Transverse colon (tissue), 4 donors: ENCODE measurements at regions not wholly inside any gene's neighbourhood (a gene's known extent, or its start where the extent isn't known, plus 50 kb on each side); places are given as distances from the start of the nearest gene placed in this dataset.
"Not testable (repeated sequence)": the region's sequence is repeated elsewhere in the genome, so short reads cannot be mapped to it uniquely, and the experiment has no call there.

Experiments used
- DNase-seq: peaks from one replicate; pipeline ENCODE4 v3.0.0-alpha.2; 2019
- H3K27ac ChIP-seq, 4 donors: fragments of 200-600 bp; sonication (generic); 2 replicates each; pipeline ENCODE4 v1.5.1; 2016 to 2018; ENCODE audit warnings: inconsistent platforms in 4 of 4
- H3K27me3 ChIP-seq: fragments of 200-600 bp; sonication (generic); 2 replicates; pipeline ENCODE4 v1.5.1; 2017; ENCODE audit warnings: inconsistent platforms
- H3K36me3 ChIP-seq, 4 donors: fragments of 200-600 bp; sonication (generic); 2 replicates each; pipeline ENCODE4 v1.5.1; 2017 to 2019; ENCODE audit warnings: inconsistent platforms in 4 of 4
- H3K4me1 ChIP-seq, 4 donors: fragments of 200-600 bp; sonication (generic); 2 replicates each; pipeline ENCODE4 v1.5.1; 2017 to 2020; ENCODE audit warnings: inconsistent platforms in 4 of 4
- H3K4me3 ChIP-seq, 4 donors: fragments of 200-600 bp; sonication (generic); 1 replicate in 1 of 4; 2 replicates in 3 of 4; pipeline versions ENCODE4 v1.5.1 to v1.6.1; 2017 to 2019; ENCODE audit warnings: inconsistent platforms in 4 of 4
- H3K9me3 ChIP-seq, 2 donors: fragments of 200-600 bp; sonication (generic); 2 replicates each; pipeline ENCODE4 v1.5.1; 2017 to 2019; ENCODE audit warnings: inconsistent platforms in 2 of 2
- EP300 ChIP-seq: sonication (generic); formaldehyde crosslinking; IDR thresholded peaks from one replicate; pipeline ENCODE4 v1.6.1; 2017; ENCODE audit warnings: antibody characterized with exemption, low read depth
- POLR2A ChIP-seq: fragments of 450-650 bp; IDR thresholded peaks from one replicate; pipeline ENCODE4 v1.6.1; 2016; ENCODE audit warnings: antibody characterized with exemption, mild to moderate bottlenecking, moderate library complexity
- POLR2AphosphoS5 ChIP-seq, 3 donors: sonication (generic); formaldehyde crosslinking; IDR thresholded peaks; one replicate each; pipeline ENCODE4 v1.6.1; 2016; ENCODE audit warnings: antibody characterized with exemption in 3 of 3
- WGBS, 2 donors: methylation state at CpG; one replicate each; pipeline ENCODE4 v1.1.5; 2018; ENCODE audit warnings: low coverage in 1 of 2; 5-methylcytosine and 5-hydroxymethylcytosine counted together
- in situ Hi-C, 4 donors: fragments of 200-750 bp; cut with MboI; loops; one replicate each; pipeline versions ENCODE4 v1.15.0 to v1.15.1; 2017; ENCODE audit warnings: low sequenced_read_pairs in 3 of 4, low pct_ligation_motif_present in 1 of 4, low pct_unique_long_range_greater_than_20kb in 1 of 4
- intact Hi-C: fragments of 100-400 bp; cut with DNase I; formaldehyde crosslinking; loops from one replicate; pipeline ENCODE4 v1.15.1; 2023; ENCODE audit warnings: low total_unique reads
- TF ChIP-seq, protein P1 (sequence below), 5 experiments: fragments of 200-600 bp in 3 of 5; fragments of 450-650 bp in 2 of 5; sonication (generic) in 3 of 5; IDR thresholded peaks; 1 replicate in 2 of 5; 2 replicates in 3 of 5; pipeline ENCODE4 v1.5.1; 2016 to 2017; ENCODE audit warnings: antibody characterized with exemption in 5 of 5, inconsistent platforms in 3 of 5, mild to moderate bottlenecking in 2 of 5, moderate library complexity in 1 of 5

DNA sequence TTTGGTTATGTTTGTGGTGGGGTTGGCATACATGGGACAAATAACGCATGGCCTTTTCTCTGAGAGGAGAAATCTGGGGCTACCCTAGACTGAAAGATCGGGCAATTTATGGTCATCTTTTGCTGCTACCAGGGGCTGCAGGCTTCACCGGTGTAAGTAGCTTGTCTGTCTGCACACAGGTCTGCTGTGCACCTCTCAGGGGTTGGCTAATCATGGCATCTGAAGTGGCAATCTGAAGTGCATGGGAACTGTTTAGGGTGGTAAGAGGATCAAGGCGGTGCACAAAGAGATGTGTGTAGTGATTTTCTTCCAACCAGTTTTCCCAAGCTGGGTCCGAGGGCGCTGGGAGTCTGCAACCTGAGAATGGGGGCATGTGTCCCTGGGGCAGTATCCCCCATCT lies 141.3 kb downstream of the EMP1 start:
- no peak overlapping the region for H3K4me3 ChIP-seq
- no peak overlapping the region for H3K27ac ChIP-seq
- TF ChIP-seq EP300, result no peak
- TF ChIP-seq POLR2AphosphoS5 (IDR thresholded peaks at IDR 0.05), result no peak
- TF ChIP-seq, protein P1, sequence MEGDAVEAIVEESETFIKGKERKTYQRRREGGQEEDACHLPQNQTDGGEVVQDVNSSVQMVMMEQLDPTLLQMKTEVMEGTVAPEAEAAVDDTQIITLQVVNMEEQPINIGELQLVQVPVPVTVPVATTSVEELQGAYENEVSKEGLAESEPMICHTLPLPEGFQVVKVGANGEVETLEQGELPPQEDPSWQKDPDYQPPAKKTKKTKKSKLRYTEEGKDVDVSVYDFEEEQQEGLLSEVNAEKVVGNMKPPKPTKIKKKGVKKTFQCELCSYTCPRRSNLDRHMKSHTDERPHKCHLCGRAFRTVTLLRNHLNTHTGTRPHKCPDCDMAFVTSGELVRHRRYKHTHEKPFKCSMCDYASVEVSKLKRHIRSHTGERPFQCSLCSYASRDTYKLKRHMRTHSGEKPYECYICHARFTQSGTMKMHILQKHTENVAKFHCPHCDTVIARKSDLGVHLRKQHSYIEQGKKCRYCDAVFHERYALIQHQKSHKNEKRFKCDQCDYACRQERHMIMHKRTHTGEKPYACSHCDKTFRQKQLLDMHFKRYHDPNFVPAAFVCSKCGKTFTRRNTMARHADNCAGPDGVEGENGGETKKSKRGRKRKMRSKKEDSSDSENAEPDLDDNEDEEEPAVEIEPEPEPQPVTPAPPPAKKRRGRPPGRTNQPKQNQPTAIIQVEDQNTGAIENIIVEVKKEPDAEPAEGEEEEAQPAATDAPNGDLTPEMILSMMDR (IDR thresholded peaks at IDR 0.05), result no peak
- no peak for TF ChIP-seq POLR2A
- H3K36me3 ChIP-seq, result no peaks in the 10 kb centered on the region
- no peak for DNase-seq
- H3K4me1 ChIP-seq, result no peaks in the 10 kb centered on the region
- 76% methylated on average over 6 of the region's 6 CpGs; no CpG with 5 or more reads in 1 of the 2 donors for WGBS, 2 donors
- H3K27me3 ChIP-seq, result no peaks in the 10 kb centered on the region
- no peaks in the 10 kb centered on the region for H3K9me3 ChIP-seq
- in situ Hi-C loops, result loop anchor here in 1 of 4 donors (25.0 kb wide), 1 partner anchor 800 kb away; no protein-coding TSS in a partner anchor
- intact Hi-C loops, result no loop called here

DNA sequence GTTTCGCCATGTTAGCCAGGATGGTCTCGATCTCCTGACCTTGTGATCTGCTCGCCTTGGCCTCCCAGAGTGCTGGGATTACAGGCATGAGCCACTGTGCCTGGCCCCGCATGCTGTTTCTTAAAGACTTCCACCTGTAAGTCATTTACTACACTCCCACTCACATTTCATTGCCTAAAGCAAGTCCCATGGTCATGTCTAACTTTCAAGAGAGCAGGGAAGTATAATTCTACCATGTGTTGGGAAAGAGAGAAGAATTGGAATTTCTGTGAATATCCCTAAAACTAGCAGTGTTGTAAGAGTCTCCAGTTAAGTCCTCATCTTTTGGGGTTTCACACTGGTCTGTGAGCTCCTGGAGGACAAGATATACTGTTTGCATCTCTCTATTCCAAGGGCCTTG lies 139.7 kb downstream of the EMP1 start:
- intact Hi-C loops, result no loop called here
- 93% methylated on average over 4 of the region's 4 CpGs; no CpG with 5 or more reads in 1 of the 2 donors for WGBS, 2 donors

DNA sequence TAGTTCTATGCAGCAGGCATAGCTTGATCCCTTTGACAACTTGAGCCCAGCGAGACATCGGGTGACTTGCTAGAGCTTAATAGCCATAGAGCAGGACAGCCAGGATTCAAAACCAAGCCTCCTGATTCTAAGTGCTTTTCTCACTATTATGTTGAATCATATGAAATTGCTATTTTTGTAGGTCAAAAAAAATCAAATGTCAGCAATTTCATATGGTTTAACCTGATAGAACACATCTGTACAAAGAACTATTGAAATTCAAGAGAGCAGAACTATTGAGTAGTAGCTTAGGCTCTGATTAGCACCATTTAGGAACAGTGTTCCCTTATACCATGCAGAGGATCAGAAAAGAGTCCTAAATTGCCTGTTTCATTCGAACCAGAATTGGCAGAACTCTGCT lies 132.0 kb downstream of the EMP1 start:
- no peaks in the 10 kb centered on the region for H3K27me3 ChIP-seq
- no peaks in the 10 kb centered on the region for H3K36me3 ChIP-seq
- no peak overlapping the region for H3K4me3 ChIP-seq
- H3K4me1 ChIP-seq, result no peaks in the 10 kb centered on the region
- intact Hi-C loops, result no loop called here
- no peak overlapping the region for H3K27ac ChIP-seq
- H3K9me3 ChIP-seq, result no peaks in the 10 kb centered on the region
- in situ Hi-C loops, result loop anchor here in 1 of 4 donors (25.0 kb wide), 1 partner anchor 809 kb away; no protein-coding TSS in a partner anchor
- DNase-seq, result no peak
- TF ChIP-seq, protein P1 (IDR thresholded peaks at IDR 0.05), result no peak
- TF ChIP-seq POLR2AphosphoS5 (IDR thresholded peaks at IDR 0.05) (no peak), POLR2A (no peak), EP300 (no peak)
- 83 to 85% methylated on average over 3 of the region's 3 CpGs for whole genome bisulfite sequencing, 2 donors

More for the DNA sequence above, 139.7 kb downstream of the EMP1 start:
- no peaks in the 10 kb centered on the region for H3K36me3 ChIP-seq
- no peak overlapping the region for H3K27ac ChIP-seq
- no peak for TF ChIP-seq POLR2AphosphoS5 (IDR thresholded peaks at IDR 0.05)
- TF ChIP-seq POLR2A, result no peak
- TF ChIP-seq EP300, result no peak
- TF ChIP-seq, protein P1 (IDR thresholded peaks at IDR 0.05), result no peak
- H3K4me1 ChIP-seq, result no peaks in the 10 kb centered on the region
- H3K4me3 ChIP-seq, result no peak overlapping the region
- in situ Hi-C loops, result loop anchor here in 1 of 4 donors (25.0 kb wide), 1 partner anchor 801 kb away; no protein-coding TSS in a partner anchor
- H3K9me3 ChIP-seq, result no peaks in the 10 kb centered on the region
- H3K27me3 ChIP-seq, result no peaks in the 10 kb centered on the region
- DNase-seq, result no peak

DNA sequence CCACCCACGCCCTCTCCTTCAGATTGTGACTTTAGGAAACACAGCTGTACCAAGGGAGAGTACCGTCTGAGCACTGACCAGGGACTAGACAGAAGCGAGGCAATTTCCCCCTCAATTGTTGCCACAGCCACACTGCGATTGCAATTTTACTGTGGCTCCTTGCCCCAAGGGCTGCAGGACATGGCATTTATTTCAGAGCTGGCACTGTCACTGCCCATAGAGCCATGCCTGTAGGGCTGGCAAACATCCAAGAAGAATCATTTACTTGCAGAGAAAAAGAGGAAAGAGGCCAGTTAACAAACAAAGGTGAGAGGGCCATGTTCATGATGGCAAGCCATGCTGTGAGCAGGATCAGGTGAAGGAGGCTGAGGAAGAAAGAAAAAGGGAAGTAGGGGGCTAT lies 129.6 kb downstream of the EMP1 start:
- intact Hi-C loops (no loop called here), in situ Hi-C loops (loop anchor here in 1 of 4 donors (25.0 kb wide), 1 partner anchor 811 kb away; no protein-coding TSS in a partner anchor)
- H3K27me3 ChIP-seq, result no peaks in the 10 kb centered on the region
- no peaks in the 10 kb centered on the region for H3K4me1 ChIP-seq
- H3K9me3 ChIP-seq, result no peaks in the 10 kb centered on the region
- no peaks in the 10 kb centered on the region for H3K36me3 ChIP-seq
- H3K27ac ChIP-seq, result no peak overlapping the region
- no peak for DNase-seq
- no peak overlapping the region for H3K4me3 ChIP-seq
- 74 to 80% methylated on average over 1 to 4 of the region's 4 CpGs for WGBS, 2 donors
- TF ChIP-seq, protein P1 (IDR thresholded peaks at IDR 0.05), result no peak
- TF ChIP-seq EP300 (no peak), POLR2AphosphoS5 (IDR thresholded peaks at IDR 0.05) (no peak), POLR2A (no peak)

DNA sequence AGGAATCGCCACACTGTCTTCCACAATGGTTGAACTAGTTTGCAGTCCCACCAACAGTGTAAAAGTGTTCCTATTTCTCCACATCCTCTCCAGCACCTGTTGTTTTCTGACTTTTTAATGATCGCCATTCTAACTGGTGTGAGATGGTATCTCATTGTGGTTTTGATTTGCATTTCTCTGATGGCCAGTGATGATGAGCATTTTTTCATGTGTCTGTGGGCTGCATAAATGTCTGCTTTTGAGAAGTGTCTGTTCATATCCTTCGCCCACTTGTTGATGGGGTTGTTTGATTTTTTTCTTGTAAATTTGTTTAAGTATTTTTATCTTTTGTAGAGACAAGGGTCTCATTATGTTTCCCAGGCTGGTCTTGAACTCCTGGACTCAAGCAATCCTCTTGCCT lies 128.5 kb downstream of the EMP1 start:
- H3K9me3 ChIP-seq, H3K4me1 ChIP-seq, DNase-seq, H3K27me3 ChIP-seq, H3K27ac ChIP-seq, H3K36me3 ChIP-seq, H3K4me3 ChIP-seq, intact Hi-C loops: not testable (repeated sequence)
- in situ Hi-C loops, result loop anchor here in 1 of 4 donors (25.0 kb wide), 1 partner anchor 812 kb away; no protein-coding TSS in a partner anchor
- WGBS, 2 donors, result 88 to 100% methylated on average over 1 to 3 of the region's 3 CpGs
